Astrocyte (in vitro differentiated cells and primary cell): ENCODE measurements at regions not wholly inside any gene's neighbourhood (a gene's known extent, or its start where the extent isn't known, plus 50 kb on each side); places are given as distances from the start of the nearest gene placed in this dataset.
A peak's percentile ranks its signal among the peaks of the same experiment; 100 is the strongest.

ENCODE experiments used
- DNase-seq: peaks from one replicate; pipeline ENCODE4 v3.0.0-alpha.2; 2010; ENCODE audit warnings: low read depth
- FAIRE-seq: peaks from 2 replicates; lab custom pipeline; 2011; peaks lifted over from hg19 to GRCh38; lab: Jason Lieb, UNC
- H2AFZ ChIP-seq: 2 replicates; pipeline ENCODE4 v1.6.0; 2012; ENCODE audit warnings: low read depth, low read length, inconsistent platforms
- H3K27ac ChIP-seq: 2 replicates; pipeline ENCODE4 v1.5.1; 2011; ENCODE audit warnings: low read depth, low read length, inconsistent platforms
- H3K27me3 ChIP-seq: 2 replicates; pipeline ENCODE4 v1.6.0; 2011; ENCODE audit warnings: low read length, inconsistent platforms; ENCODE audit not compliant: insufficient read depth
- H3K36me3 ChIP-seq: 2 replicates; pipeline ENCODE4 v1.5.1; 2011; ENCODE audit warnings: low read length, inconsistent platforms; ENCODE audit not compliant: insufficient read depth
- H3K4me1 ChIP-seq: 2 replicates; pipeline ENCODE4 v1.5.1; 2011; ENCODE audit warnings: low read length, inconsistent platforms; ENCODE audit not compliant: insufficient read depth
- H3K4me2 ChIP-seq: 2 replicates; pipeline ENCODE4 v1.6.0; 2012; ENCODE audit warnings: low read length, inconsistent platforms
- H3K4me3 ChIP-seq: 2 replicates; pipeline ENCODE4 v1.5.1; 2011; ENCODE audit warnings: low read depth, mild to moderate bottlenecking, low read length, inconsistent platforms; ENCODE audit not compliant: insufficient read depth
- H3K79me2 ChIP-seq: 2 replicates; pipeline ENCODE4 v1.6.0; 2012; ENCODE audit warnings: mild to moderate bottlenecking, low read length, inconsistent platforms; ENCODE audit not compliant: insufficient read depth
- H3K9ac ChIP-seq: 2 replicates; pipeline ENCODE4 v1.6.0; 2012; ENCODE audit warnings: mild to moderate bottlenecking, low read length, inconsistent platforms
- H3K9me3 ChIP-seq: 2 replicates; pipeline ENCODE4 v1.5.1; 2012; ENCODE audit warnings: low read depth, mild to moderate bottlenecking, low read length, inconsistent platforms; ENCODE audit not compliant: insufficient read depth
- H4K20me1 ChIP-seq: 2 replicates; pipeline ENCODE4 v1.6.0; 2012; ENCODE audit warnings: low read length, inconsistent platforms; ENCODE audit not compliant: insufficient read depth
- H3K27ac Mint-ChIP-seq: one replicate; pipeline ENCODE4 v1.8.0; 2021; ENCODE audit warnings: mild to moderate bottlenecking, mixed read lengths; ENCODE audit not compliant: unreplicated experiment
- H3K27me3 Mint-ChIP-seq: one replicate; pipeline ENCODE4 v1.8.0; 2021; ENCODE audit warnings: low read depth, mixed read lengths; ENCODE audit not compliant: unreplicated experiment
- H3K36me3 Mint-ChIP-seq: one replicate; pipeline ENCODE4 v1.8.0; 2021; ENCODE audit warnings: low read depth, mixed read lengths; ENCODE audit not compliant: unreplicated experiment
- H3K4me1 Mint-ChIP-seq: one replicate; pipeline ENCODE4 v1.8.0; 2021; ENCODE audit warnings: low read depth, mixed read lengths; ENCODE audit not compliant: unreplicated experiment
- H3K4me3 Mint-ChIP-seq: one replicate; pipeline ENCODE4 v1.8.0; 2021; ENCODE audit warnings: mild to moderate bottlenecking, moderate library complexity, mixed read lengths; ENCODE audit not compliant: unreplicated experiment
- H3K9me3 Mint-ChIP-seq: one replicate; pipeline ENCODE4 v1.8.0; 2021; ENCODE audit warnings: mild to moderate bottlenecking, mixed read lengths; ENCODE audit not compliant: unreplicated experiment
- CTCF ChIP-seq: IDR thresholded peaks from 2 replicates; pipeline ENCODE4 v1.5.1; 2011; ENCODE audit warnings: low read depth, mild to moderate bottlenecking, inconsistent platforms, low read length, moderate library complexity; ENCODE audit not compliant: insufficient read depth
- EZH2 ChIP-seq: IDR thresholded peaks from 2 replicates; pipeline ENCODE4 v1.6.1; 2012; ENCODE audit warnings: mild to moderate bottlenecking, low read length, inconsistent platforms; ENCODE audit not compliant: insufficient read depth

- no peaks in the 10 kb centered on the region for H3K36me3 ChIP-seq
- no peak overlapping the region for H3K4me3 ChIP-seq
- peaks cover 23% of the 10 kb centered on the region for H3K4me1 Mint-ChIP-seq
- H3K4me1 ChIP-seq: peaks cover 5% of the 10 kb centered on the region
- no peaks in the 10 kb centered on the region for H4K20me1 ChIP-seq
- peaks cover 11% of the 10 kb centered on the region for H3K9me3 Mint-ChIP-seq
- H2AFZ ChIP-seq: no peak overlapping the region
- DNase-seq (no peak), FAIRE-seq (no peak)
- peaks cover 5% of the 10 kb centered on the region for H3K36me3 Mint-ChIP-seq
- H3K27me3 ChIP-seq: no peaks in the 10 kb centered on the region
- no peaks in the 10 kb centered on the region for H3K79me2 ChIP-seq
- no peaks in the 10 kb centered on the region for H3K9me3 ChIP-seq
- no peaks in the 10 kb centered on the region for H3K27me3 Mint-ChIP-seq
- no peak overlapping the region for H3K27ac Mint-ChIP-seq
- no peak overlapping the region for H3K4me2 ChIP-seq
- no peak overlapping the region for H3K9ac ChIP-seq
- no peak overlapping the region for H3K27ac ChIP-seq
- no peak overlapping the region for H3K4me3 Mint-ChIP-seq
- TF ChIP-seq CTCF: no peak
- TF ChIP-seq EZH2: no peak
These were observed 120.4 kb upstream of the ABCA1 start for GRCh38 chr9:105048331-105048730.

GRCh38 chr9:105050296-105050695 is 122.3 kb upstream of the ABCA1 start:
- H3K27ac Mint-ChIP-seq: peak overlapping the region; percentile 79
- FAIRE-seq: no peak
- H3K4me1 ChIP-seq: peaks cover 16% of the 10 kb centered on the region
- H3K27ac ChIP-seq: no peak overlapping the region
- no peaks in the 10 kb centered on the region for H3K36me3 ChIP-seq
- H3K4me3 ChIP-seq: no peak overlapping the region
- H3K27me3 ChIP-seq: no peaks in the 10 kb centered on the region
- peaks cover 8% of the 10 kb centered on the region for H3K9me3 Mint-ChIP-seq
- H2AFZ ChIP-seq: no peak overlapping the region
- H3K9me3 ChIP-seq: no peaks in the 10 kb centered on the region
- no peak overlapping the region for H3K9ac ChIP-seq
- peaks cover 5% of the 10 kb centered on the region for H3K36me3 Mint-ChIP-seq
- no peaks in the 10 kb centered on the region for H3K79me2 ChIP-seq
- peaks cover 39% of the 10 kb centered on the region for H3K4me1 Mint-ChIP-seq
- H4K20me1 ChIP-seq: no peaks in the 10 kb centered on the region
- no peak overlapping the region for H3K4me3 Mint-ChIP-seq
- no peak overlapping the region for H3K4me2 ChIP-seq
- no peaks in the 10 kb centered on the region for H3K27me3 Mint-ChIP-seq
- no peak for TF ChIP-seq EZH2
- TF ChIP-seq CTCF: no peak
- peak; percentile 43 for DNase-seq

GRCh38 chr9:105051897-105052296 is 123.9 kb upstream of the ABCA1 start:
- FAIRE-seq: no peak
- no peak overlapping the region for H3K27ac ChIP-seq

More at GRCh38 chr9:105051897-105052296, 123.9 kb upstream of the ABCA1 start:
- H2AFZ ChIP-seq: no peak overlapping the region
- H3K27me3 ChIP-seq: no peaks in the 10 kb centered on the region
- H3K9me3 ChIP-seq: no peaks in the 10 kb centered on the region
- no peak for DNase-seq
- no peaks in the 10 kb centered on the region for H3K79me2 ChIP-seq
- no peak overlapping the region for H3K27ac Mint-ChIP-seq
- TF ChIP-seq CTCF: no peak
- TF ChIP-seq EZH2: no peak
- no peak overlapping the region for H3K4me3 Mint-ChIP-seq
- H3K9ac ChIP-seq: no peak overlapping the region
- H4K20me1 ChIP-seq: no peaks in the 10 kb centered on the region
- H3K4me2 ChIP-seq: no peak overlapping the region
- no peaks in the 10 kb centered on the region for H3K27me3 Mint-ChIP-seq
- H3K4me3 ChIP-seq: no peak overlapping the region
- H3K36me3 Mint-ChIP-seq: peaks cover 5% of the 10 kb centered on the region
- H3K4me1 Mint-ChIP-seq: peaks cover 44% of the 10 kb centered on the region
- H3K9me3 Mint-ChIP-seq: peaks cover 8% of the 10 kb centered on the region
- H3K4me1 ChIP-seq: peaks cover 18% of the 10 kb centered on the region
- H3K36me3 ChIP-seq: no peaks in the 10 kb centered on the region
